ENCODE measurements at regions not wholly inside any gene's neighbourhood (a gene's known extent, or its start where the extent isn't known, plus 50 kb on each side); places are given as distances from the start of the nearest gene placed in this dataset.

GRCh38 chr5:175059687-175060211 is 335.4 kb downstream of the MSX2 start:
- H3K4me1 Mint-ChIP-seq (ENCODE audit: low read depth), result peaks cover 13% of the 10 kb centered on the region
- H3K27ac Mint-ChIP-seq, result peak overlapping the region; percentile 32
- ATAC-seq (peak; percentile 82), DNase-seq (peak; percentile 33)
- H3K4me3 Mint-ChIP-seq, result peak overlapping the region; percentile 64
- ChIA-PET POLR2A (interaction anchor here (0.6 kb wide), 1 partner anchor 108 kb away, joined by 3 read pairs; no protein-coding TSS in a partner anchor), CTCF (no interaction called here)
- no peaks in the 10 kb centered on the region for H3K9me3 Mint-ChIP-seq (ENCODE audit: insufficient read depth)
- no peaks in the 10 kb centered on the region for H3K36me3 Mint-ChIP-seq (ENCODE audit: low read depth)
- peaks cover 17% of the 10 kb centered on the region for H3K27me3 Mint-ChIP-seq (ENCODE audit: low read depth)

GRCh38 chr5:175056831-175057230 is 332.4 kb downstream of the MSX2 start:
- H3K27me3 Mint-ChIP-seq (ENCODE audit: low read depth), result peaks cover 15% of the 10 kb centered on the region
- ChIA-PET POLR2A (no interaction called here), CTCF (no interaction called here)
- DNase-seq (no peak), ATAC-seq (no peak)
- H3K9me3 Mint-ChIP-seq (ENCODE audit: insufficient read depth), result no peaks in the 10 kb centered on the region
- H3K4me1 Mint-ChIP-seq (ENCODE audit: low read depth), result peaks cover 13% of the 10 kb centered on the region
- no peak overlapping the region for H3K4me3 Mint-ChIP-seq
- H3K36me3 Mint-ChIP-seq (ENCODE audit: low read depth), result no peaks in the 10 kb centered on the region
- H3K27ac Mint-ChIP-seq, result no peak overlapping the region

GRCh38 chr5:175054243-175054642 is 329.9 kb downstream of the MSX2 start:
- H3K4me1 Mint-ChIP-seq (ENCODE audit: low read depth), result peaks cover 2% of the 10 kb centered on the region
- ChIA-PET POLR2A (no interaction called here), CTCF (no interaction called here)
- peaks cover 12% of the 10 kb centered on the region for H3K27me3 Mint-ChIP-seq (ENCODE audit: low read depth)
- no peaks in the 10 kb centered on the region for H3K9me3 Mint-ChIP-seq (ENCODE audit: insufficient read depth)
- no peak overlapping the region for H3K27ac Mint-ChIP-seq
- DNase-seq (no peak), ATAC-seq (no peak)
- no peaks in the 10 kb centered on the region for H3K36me3 Mint-ChIP-seq (ENCODE audit: low read depth)
- H3K4me3 Mint-ChIP-seq, result no peak overlapping the region

GRCh38 chr5:175052351-175052750 is 328.0 kb downstream of the MSX2 start:
- CTCF ChIA-PET, result no interaction called here
- H3K4me3 Mint-ChIP-seq, result no peak overlapping the region
- no peak for DNase-seq
- H3K9me3 Mint-ChIP-seq (ENCODE audit: insufficient read depth), result no peaks in the 10 kb centered on the region
- no peak for ATAC-seq
- H3K27me3 Mint-ChIP-seq (ENCODE audit: low read depth), result peaks cover 2% of the 10 kb centered on the region
- no peak overlapping the region for H3K27ac Mint-ChIP-seq
- H3K4me1 Mint-ChIP-seq (ENCODE audit: low read depth), result no peaks in the 10 kb centered on the region
- no peaks in the 10 kb centered on the region for H3K36me3 Mint-ChIP-seq (ENCODE audit: low read depth)
- POLR2A ChIA-PET, result no interaction called here

- Mint-ChIP-seq H3K9me3 (ENCODE audit: insufficient read depth) (no peaks in the 10 kb centered on the region), H3K4me1 (ENCODE audit: low read depth) (no peaks in the 10 kb centered on the region), H3K27ac (no peak overlapping the region), H3K27me3 (ENCODE audit: low read depth) (no peaks in the 10 kb centered on the region), H3K36me3 (ENCODE audit: low read depth) (no peaks in the 10 kb centered on the region), H3K4me3 (no peak overlapping the region)
- ChIA-PET POLR2A (no interaction called here), CTCF (no interaction called here)
- ATAC-seq, result no peak
- DNase-seq, result no peak
Observed at GRCh38 chr5:175047048-175047447, 322.7 kb downstream of the MSX2 start.

- Mint-ChIP-seq H3K4me1 (ENCODE audit: low read depth) (no peaks in the 10 kb centered on the region), H3K36me3 (ENCODE audit: low read depth) (no peaks in the 10 kb centered on the region), H3K9me3 (ENCODE audit: insufficient read depth) (no peaks in the 10 kb centered on the region), H3K27ac (no peak overlapping the region), H3K4me3 (no peak overlapping the region), H3K27me3 (ENCODE audit: low read depth) (peaks cover 3% of the 10 kb centered on the region)
- ATAC-seq (no peak), DNase-seq (no peak)
- ChIA-PET POLR2A (no interaction called here), CTCF (no interaction called here)
Observed at GRCh38 chr5:175045820-175046219, 321.4 kb downstream of the MSX2 start.

- H3K27me3 Mint-ChIP-seq (ENCODE audit: low read depth), result peaks cover 3% of the 10 kb centered on the region
Observed at GRCh38 chr5:175037820-175038219, 313.4 kb downstream of the MSX2 start.

GRCh38 chr5:175035882-175036533 is 311.6 kb downstream of the MSX2 start:
- ChIA-PET POLR2A (no interaction called here), CTCF (no interaction called here)
- H3K4me1 Mint-ChIP-seq (ENCODE audit: low read depth), result no peaks in the 10 kb centered on the region
- no peaks in the 10 kb centered on the region for H3K9me3 Mint-ChIP-seq (ENCODE audit: insufficient read depth)
- H3K27me3 Mint-ChIP-seq (ENCODE audit: low read depth), result no peaks in the 10 kb centered on the region
- H3K27ac Mint-ChIP-seq, result no peak overlapping the region
- DNase-seq (no peak), ATAC-seq (no peak)
- H3K36me3 Mint-ChIP-seq (ENCODE audit: low read depth), result no peaks in the 10 kb centered on the region
- H3K4me3 Mint-ChIP-seq, result no peak overlapping the region

More at GRCh38 chr5:175037820-175038219, 313.4 kb downstream of the MSX2 start:
- no peak overlapping the region for H3K4me3 Mint-ChIP-seq
- ChIA-PET CTCF (no interaction called here), POLR2A (no interaction called here)
- no peak overlapping the region for H3K27ac Mint-ChIP-seq
- DNase-seq, result no peak
- no peaks in the 10 kb centered on the region for H3K36me3 Mint-ChIP-seq (ENCODE audit: low read depth)
- no peaks in the 10 kb centered on the region for H3K9me3 Mint-ChIP-seq (ENCODE audit: insufficient read depth)
- no peaks in the 10 kb centered on the region for H3K4me1 Mint-ChIP-seq (ENCODE audit: low read depth)
- ATAC-seq, result no peak

GRCh38 chr5:175034924-175035323 is 310.5 kb downstream of the MSX2 start:
- Mint-ChIP-seq H3K27me3 (ENCODE audit: low read depth) (no peaks in the 10 kb centered on the region), H3K4me1 (ENCODE audit: low read depth) (no peaks in the 10 kb centered on the region), H3K36me3 (ENCODE audit: low read depth) (no peaks in the 10 kb centered on the region), H3K9me3 (ENCODE audit: insufficient read depth) (no peaks in the 10 kb centered on the region), H3K4me3 (no peak overlapping the region), H3K27ac (no peak overlapping the region)
- ATAC-seq (no peak), DNase-seq (no peak)
- ChIA-PET POLR2A (no interaction called here), CTCF (no interaction called here)

GRCh38 chr5:175032741-175033151 is 308.4 kb downstream of the MSX2 start:
- ChIA-PET CTCF (no interaction called here), POLR2A (no interaction called here)
- DNase-seq (no peak), ATAC-seq (no peak)
- Mint-ChIP-seq H3K27ac (no peak overlapping the region), H3K4me1 (ENCODE audit: low read depth) (no peaks in the 10 kb centered on the region), H3K36me3 (ENCODE audit: low read depth) (no peaks in the 10 kb centered on the region), H3K4me3 (no peak overlapping the region), H3K9me3 (ENCODE audit: insufficient read depth) (no peaks in the 10 kb centered on the region), H3K27me3 (ENCODE audit: low read depth) (no peaks in the 10 kb centered on the region)

GRCh38 chr5:175032013-175032412 is 307.6 kb downstream of the MSX2 start:
- no peak for ATAC-seq
- DNase-seq, result no peak
- H3K4me1 Mint-ChIP-seq (ENCODE audit: low read depth), result no peaks in the 10 kb centered on the region
- H3K4me3 Mint-ChIP-seq, result no peak overlapping the region
- ChIA-PET POLR2A (no interaction called here), CTCF (no interaction called here)
- H3K36me3 Mint-ChIP-seq (ENCODE audit: low read depth), result no peaks in the 10 kb centered on the region
- H3K9me3 Mint-ChIP-seq (ENCODE audit: insufficient read depth), result no peaks in the 10 kb centered on the region
- no peaks in the 10 kb centered on the region for H3K27me3 Mint-ChIP-seq (ENCODE audit: low read depth)
- H3K27ac Mint-ChIP-seq, result no peak overlapping the region

GRCh38 chr5:175027390-175027789 is 303.0 kb downstream of the MSX2 start:
- Mint-ChIP-seq H3K4me1 (ENCODE audit: low read depth) (no peaks in the 10 kb centered on the region), H3K4me3 (no peak overlapping the region), H3K36me3 (ENCODE audit: low read depth) (no peaks in the 10 kb centered on the region), H3K27me3 (ENCODE audit: low read depth) (no peaks in the 10 kb centered on the region), H3K9me3 (ENCODE audit: insufficient read depth) (no peaks in the 10 kb centered on the region), H3K27ac (no peak overlapping the region)
- no peak for ATAC-seq
- CTCF ChIA-PET, result no interaction called here
- DNase-seq, result no peak
- POLR2A ChIA-PET, result no interaction called here

- no peaks in the 10 kb centered on the region for H3K36me3 Mint-ChIP-seq (ENCODE audit: low read depth)
- no peaks in the 10 kb centered on the region for H3K9me3 Mint-ChIP-seq (ENCODE audit: insufficient read depth)
- no peak overlapping the region for H3K27ac Mint-ChIP-seq
- no peaks in the 10 kb centered on the region for H3K4me1 Mint-ChIP-seq (ENCODE audit: low read depth)
- ChIA-PET CTCF (no interaction called here), POLR2A (no interaction called here)
- peaks cover 4% of the 10 kb centered on the region for H3K27me3 Mint-ChIP-seq (ENCODE audit: low read depth)
- DNase-seq (no peak), ATAC-seq (no peak)
- H3K4me3 Mint-ChIP-seq, result no peak overlapping the region
Observed at GRCh38 chr5:175025077-175025476, 300.7 kb downstream of the MSX2 start.

All from activated CD8-positive, alpha-beta T cell treated with anti-CD3 and anti-CD28 coated beads, Interleukin-2, amount 10 ng/mL, durations not matched to agents 7 days and 5 days (primary cell).